ENCODE measurements at regions not wholly inside any gene's neighbourhood (a gene's known extent, or its start where the extent isn't known, plus 50 kb on each side); places are given as distances from the start of the nearest gene placed in this dataset.

DNA sequence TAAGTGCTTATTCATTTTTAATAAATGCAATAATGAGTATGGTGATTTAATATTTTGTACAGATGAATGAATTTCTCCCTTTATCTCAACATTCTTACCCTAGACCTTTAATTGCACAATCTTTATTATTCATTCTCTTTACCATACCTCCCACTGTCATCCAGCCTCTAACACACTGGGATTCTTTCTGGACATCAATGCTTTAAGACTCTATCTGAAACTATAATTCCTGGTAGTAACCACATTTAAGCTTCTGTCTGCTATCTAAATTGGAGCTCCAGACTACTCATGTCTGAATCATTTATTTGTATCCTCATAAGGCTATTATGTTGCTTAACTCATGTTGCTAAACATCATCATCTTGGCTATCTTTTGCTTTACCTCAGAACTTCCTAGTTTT, 270.2 kb downstream of the ALG10B start:
- H3K9me3 ChIP-seq = no peaks in the 10 kb centered on the region
- H3K4me1 ChIP-seq = no peaks in the 10 kb centered on the region
- no peaks in the 10 kb centered on the region for H3K27me3 ChIP-seq
- H3K4me3 ChIP-seq (ENCODE audit: low read depth, low read length) = no peak overlapping the region
- DNase-seq = no peak
- TF ChIP-seq, protein P1, sequence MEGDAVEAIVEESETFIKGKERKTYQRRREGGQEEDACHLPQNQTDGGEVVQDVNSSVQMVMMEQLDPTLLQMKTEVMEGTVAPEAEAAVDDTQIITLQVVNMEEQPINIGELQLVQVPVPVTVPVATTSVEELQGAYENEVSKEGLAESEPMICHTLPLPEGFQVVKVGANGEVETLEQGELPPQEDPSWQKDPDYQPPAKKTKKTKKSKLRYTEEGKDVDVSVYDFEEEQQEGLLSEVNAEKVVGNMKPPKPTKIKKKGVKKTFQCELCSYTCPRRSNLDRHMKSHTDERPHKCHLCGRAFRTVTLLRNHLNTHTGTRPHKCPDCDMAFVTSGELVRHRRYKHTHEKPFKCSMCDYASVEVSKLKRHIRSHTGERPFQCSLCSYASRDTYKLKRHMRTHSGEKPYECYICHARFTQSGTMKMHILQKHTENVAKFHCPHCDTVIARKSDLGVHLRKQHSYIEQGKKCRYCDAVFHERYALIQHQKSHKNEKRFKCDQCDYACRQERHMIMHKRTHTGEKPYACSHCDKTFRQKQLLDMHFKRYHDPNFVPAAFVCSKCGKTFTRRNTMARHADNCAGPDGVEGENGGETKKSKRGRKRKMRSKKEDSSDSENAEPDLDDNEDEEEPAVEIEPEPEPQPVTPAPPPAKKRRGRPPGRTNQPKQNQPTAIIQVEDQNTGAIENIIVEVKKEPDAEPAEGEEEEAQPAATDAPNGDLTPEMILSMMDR (IDR thresholded peaks at IDR 0.05; ENCODE audit: low read depth, low read length) = no peak
- H3K36me3 ChIP-seq = no peaks in the 10 kb centered on the region

DNA sequence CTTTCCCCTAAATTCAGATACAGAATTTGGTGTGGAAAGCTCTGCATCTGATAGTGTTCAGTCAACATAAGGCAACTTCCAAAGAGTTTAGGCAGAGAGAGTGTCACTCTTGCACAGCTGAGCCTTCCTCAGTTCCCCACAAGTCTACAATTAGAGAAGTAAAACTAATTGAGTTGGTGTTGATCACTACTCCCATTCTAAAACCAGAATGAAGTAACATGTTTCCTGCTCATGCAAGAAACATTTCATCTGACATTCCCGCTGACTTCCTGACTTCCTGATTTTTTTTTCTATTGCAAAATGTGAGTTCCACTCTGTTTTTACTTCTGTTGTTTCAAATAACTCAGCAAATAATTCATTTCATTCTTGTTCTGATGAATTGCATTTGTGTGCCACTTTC, 271.0 kb downstream of the ALG10B start:
- no peaks in the 10 kb centered on the region for H3K4me1 ChIP-seq
- no peak for DNase-seq
- no peaks in the 10 kb centered on the region for H3K9me3 ChIP-seq
- H3K36me3 ChIP-seq = no peaks in the 10 kb centered on the region
- H3K27me3 ChIP-seq = no peaks in the 10 kb centered on the region
- TF ChIP-seq, protein P1 (IDR thresholded peaks at IDR 0.05; ENCODE audit: low read depth, low read length) = no peak
- no peak overlapping the region for H3K4me3 ChIP-seq (ENCODE audit: low read depth, low read length)

- TF ChIP-seq, protein P1 (IDR thresholded peaks at IDR 0.05; ENCODE audit: low read depth, low read length) = no peak
- no peak for DNase-seq
- H3K9me3 ChIP-seq = no peaks in the 10 kb centered on the region
- no peaks in the 10 kb centered on the region for H3K27me3 ChIP-seq
- H3K4me3 ChIP-seq (ENCODE audit: low read depth, low read length) = no peak overlapping the region
- H3K36me3 ChIP-seq = no peaks in the 10 kb centered on the region
- no peaks in the 10 kb centered on the region for H3K4me1 ChIP-seq
These were observed 272.2 kb downstream of the ALG10B start for GRCh38 chr12:38588624-38589305.

- Histone ChIP-seq H3K4me3 (ENCODE audit: low read depth, low read length) (no peak overlapping the region), H3K4me1 (no peaks in the 10 kb centered on the region), H3K27me3 (no peaks in the 10 kb centered on the region), H3K36me3 (no peaks in the 10 kb centered on the region), H3K9me3 (no peaks in the 10 kb centered on the region)
- DNase-seq = no peak
- TF ChIP-seq, protein P1 (IDR thresholded peaks at IDR 0.05; ENCODE audit: low read depth, low read length) = no peak
These were observed 272.7 kb downstream of the ALG10B start for GRCh38 chr12:38589306-38589632.

DNA sequence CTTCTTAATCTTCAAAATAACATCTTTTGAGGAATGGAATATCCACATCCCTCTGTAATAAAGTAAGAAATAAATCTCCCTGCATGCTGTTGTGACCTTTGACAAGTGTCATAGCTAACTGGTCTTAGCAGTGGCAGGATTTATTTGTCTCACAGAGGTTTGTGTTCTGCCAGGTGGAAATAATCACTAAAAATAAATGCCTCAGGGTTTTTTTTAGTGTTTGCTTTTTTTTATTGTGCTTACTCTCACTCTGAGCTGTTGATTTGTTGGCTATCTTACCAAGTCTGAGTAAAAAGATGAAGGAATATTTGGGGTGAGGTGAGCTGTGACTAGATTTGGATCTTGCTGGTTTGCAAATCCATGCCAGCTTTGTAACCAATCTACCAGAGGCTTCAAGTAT, 285.4 kb downstream of the ALG10B start:
- no peak for DNase-seq
- Histone ChIP-seq H3K4me3 (ENCODE audit: low read depth, low read length) (no peak overlapping the region), H3K9me3 (no peaks in the 10 kb centered on the region), H3K36me3 (no peaks in the 10 kb centered on the region), H3K4me1 (no peaks in the 10 kb centered on the region), H3K27me3 (no peaks in the 10 kb centered on the region)
- TF ChIP-seq, protein P1 (IDR thresholded peaks at IDR 0.05; ENCODE audit: low read depth, low read length) = no peak
